ENCODE measurements at regions not wholly inside any gene's neighbourhood (a gene's known extent, or its start where the extent isn't known, plus 50 kb on each side); places are given as distances from the start of the nearest gene placed in this dataset.

- TF ChIP-seq CTCF (IDR thresholded peaks at IDR 0.05; ENCODE audit: low read depth, low read length, poor library complexity, severe bottlenecking) (no peak), EZH2phosphoT487 (IDR thresholded peaks at IDR 0.05; ENCODE audit: borderline replicate concordance, low read length) (no peak)
Measured at GRCh38 chr20:48448666-48449600, 378.9 kb downstream of the PREX1 start.
